Adrenal gland (tissue), 9 donors: ENCODE measurements at regions not wholly inside any gene's neighbourhood (a gene's known extent, or its start where the extent isn't known, plus 50 kb on each side); places are given as distances from the start of the nearest gene placed in this dataset.
"Not testable (repeated sequence)": the region's sequence is repeated elsewhere in the genome, so short reads cannot be mapped to it uniquely, and the experiment has no call there.

Source experiments
- DNase-seq, 7 donors: peaks; one replicate each; pipeline ENCODE4 v3.0.0-alpha.2; 2019 to 2020
- H3K27ac ChIP-seq, 5 donors: fragments of 200-600 bp; sonication (generic) in 4 of 5; 1 replicate in 3 of 5; 2 replicates in 2 of 5; pipeline versions ENCODE4 v1.5.1 to v1.8.0; 2016 to 2020; ENCODE audit warnings: mild to moderate bottlenecking in 1 of 5
- H3K27me3 ChIP-seq: fragments of 200-600 bp; 2 replicates; pipeline ENCODE4 v1.8.0; 2021
- H3K36me3 ChIP-seq, 2 donors: fragments of 200-600 bp; replicated peaks in 1 of 2; 1 replicate in 1 of 2; 2 replicates in 1 of 2; pipeline versions ENCODE4 v1.5.1 to v1.8.0; 2018 to 2022
- H3K4me1 ChIP-seq, 2 donors: fragments of 200-600 bp; replicated peaks in 1 of 2; 1 replicate in 1 of 2; 2 replicates in 1 of 2; pipeline versions ENCODE4 v1.5.1 to v1.8.0; 2018 to 2021
- H3K4me3 ChIP-seq, 4 donors: fragments of 200-600 bp; sonication (generic) in 3 of 4; one replicate each; pipeline ENCODE4 v1.5.1; 2016 to 2018
- H3K9me3 ChIP-seq, 3 donors: fragments of 200-600 bp; sonication (generic) in 1 of 3; replicated peaks in 1 of 3; 1 replicate in 2 of 3; 2 replicates in 1 of 3; pipeline versions ENCODE4 v1.5.1 to v1.8.0; 2016 to 2021
- POLR2A ChIP-seq, 2 donors: fragments of 450-650 bp; IDR thresholded peaks; one replicate each; pipeline ENCODE4 v1.6.1; 2017; ENCODE audit warnings: antibody characterized with exemption in 2 of 2, mild to moderate bottlenecking in 2 of 2, moderate library complexity in 1 of 2
- WGBS, 4 donors: extraction: QIAGEN DNeasy Blood & Tissue Kit in 2 of 4; methylation state at CpG; one replicate each; pipeline versions ENCODE4 v1.1.5 to v1.1.7; 2013 to 2017; 5-methylcytosine and 5-hydroxymethylcytosine counted together
- intact Hi-C, 2 donors: fragments of 100-400 bp; cut with DNase I; formaldehyde crosslinking; loops; one replicate each; pipeline versions ENCODE4 v1.14.1 to v1.15.0; 2022 to 2023
- TF ChIP-seq, protein P1 (sequence below), 6 experiments: fragments of 450-650 bp in 4 of 6; fragments of 200-600 bp in 2 of 6; sonication (generic) in 1 of 6; IDR thresholded peaks; 1 replicate in 5 of 6; 2 replicates in 1 of 6; pipeline versions ENCODE4 v1.5.1 to v1.8.0; 2016 to 2021; ENCODE audit warnings: antibody characterized with exemption in 6 of 6, mild to moderate bottlenecking in 2 of 6, moderate library complexity in 1 of 6
- donor health status: healthy with polysubstance abuse.
- donor health status: Bipolar disorder and iron deficiency.
- donor health status: DM: yes; HTN: yes; CAD: no.
- donor health status: DM: no; HTN: no; CAD: no.
- donor health status: DM: no; HTN: no; CAD: no.

DNA sequence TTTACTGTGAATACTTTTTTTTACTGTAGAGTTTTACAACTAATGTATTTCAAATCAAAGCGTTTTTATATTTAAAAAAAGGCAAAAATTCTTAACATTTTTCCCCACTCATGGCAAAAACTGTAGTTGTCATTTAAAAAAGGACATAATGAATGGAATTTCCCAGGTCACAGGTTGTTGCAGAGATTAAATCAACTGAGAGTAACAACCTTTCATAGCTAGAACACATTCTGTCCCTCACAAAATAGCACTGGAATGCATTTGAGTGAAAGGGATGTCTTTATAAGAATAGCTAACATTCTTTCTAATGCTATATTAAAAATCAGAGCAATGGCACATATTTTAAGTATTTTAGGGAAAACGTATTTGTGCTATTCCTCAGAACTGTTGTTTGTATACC, 1393.3 kb upstream of the ATXN8OS start:
- Histone ChIP-seq H3K4me1 (no peaks in the 10 kb centered on the region), H3K27ac (no peak overlapping the region), H3K36me3 (no peaks in the 10 kb centered on the region), H3K4me3 (no peak overlapping the region), H3K27me3 (no peaks in the 10 kb centered on the region), H3K9me3 (no peaks in the 10 kb centered on the region)
- intact Hi-C loops = no loop called here
- TF ChIP-seq, protein P1, sequence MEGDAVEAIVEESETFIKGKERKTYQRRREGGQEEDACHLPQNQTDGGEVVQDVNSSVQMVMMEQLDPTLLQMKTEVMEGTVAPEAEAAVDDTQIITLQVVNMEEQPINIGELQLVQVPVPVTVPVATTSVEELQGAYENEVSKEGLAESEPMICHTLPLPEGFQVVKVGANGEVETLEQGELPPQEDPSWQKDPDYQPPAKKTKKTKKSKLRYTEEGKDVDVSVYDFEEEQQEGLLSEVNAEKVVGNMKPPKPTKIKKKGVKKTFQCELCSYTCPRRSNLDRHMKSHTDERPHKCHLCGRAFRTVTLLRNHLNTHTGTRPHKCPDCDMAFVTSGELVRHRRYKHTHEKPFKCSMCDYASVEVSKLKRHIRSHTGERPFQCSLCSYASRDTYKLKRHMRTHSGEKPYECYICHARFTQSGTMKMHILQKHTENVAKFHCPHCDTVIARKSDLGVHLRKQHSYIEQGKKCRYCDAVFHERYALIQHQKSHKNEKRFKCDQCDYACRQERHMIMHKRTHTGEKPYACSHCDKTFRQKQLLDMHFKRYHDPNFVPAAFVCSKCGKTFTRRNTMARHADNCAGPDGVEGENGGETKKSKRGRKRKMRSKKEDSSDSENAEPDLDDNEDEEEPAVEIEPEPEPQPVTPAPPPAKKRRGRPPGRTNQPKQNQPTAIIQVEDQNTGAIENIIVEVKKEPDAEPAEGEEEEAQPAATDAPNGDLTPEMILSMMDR (IDR thresholded peaks at IDR 0.05) = no peak
- no peak for TF ChIP-seq POLR2A (IDR thresholded peaks at IDR 0.05)
- no peak for DNase-seq
- WGBS, 4 donors = 50 to 58% (median 55%) methylated on average over 2 of the region's 2 CpGs

DNA sequence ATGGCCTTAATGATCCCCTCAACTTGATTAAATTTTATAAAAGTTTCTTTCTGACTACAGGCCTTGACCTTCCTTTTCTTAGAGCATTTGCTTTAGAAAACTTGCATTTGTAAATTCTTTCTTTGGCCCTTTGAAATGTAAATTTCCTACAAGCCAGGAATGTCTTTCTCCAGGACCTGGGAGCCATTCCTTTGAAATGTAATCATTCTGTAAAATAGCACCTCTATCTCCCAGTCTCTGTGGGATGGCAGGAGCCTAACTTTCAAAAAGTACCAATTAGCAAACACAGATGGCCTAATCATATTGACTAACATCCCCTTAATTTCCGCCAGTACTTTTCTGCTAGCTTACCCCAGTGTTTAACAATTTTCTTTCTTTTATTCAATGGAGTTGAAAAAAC, 1394.2 kb upstream of the ATXN8OS start:
- 90 to 100% (median 94%) methylated on average over 1 of the region's 1 CpG for WGBS, 4 donors
- H3K9me3 ChIP-seq = no peaks in the 10 kb centered on the region
- H3K27ac ChIP-seq = no peak overlapping the region
- no peaks in the 10 kb centered on the region for H3K27me3 ChIP-seq
- H3K4me1 ChIP-seq = no peaks in the 10 kb centered on the region
- TF ChIP-seq POLR2A (IDR thresholded peaks at IDR 0.05) = no peak
- TF ChIP-seq, protein P1 (IDR thresholded peaks at IDR 0.05) = no peak
- H3K4me3 ChIP-seq = no peak overlapping the region
- intact Hi-C loops = no loop called here
- H3K36me3 ChIP-seq = no peaks in the 10 kb centered on the region
- no peak for DNase-seq

DNA sequence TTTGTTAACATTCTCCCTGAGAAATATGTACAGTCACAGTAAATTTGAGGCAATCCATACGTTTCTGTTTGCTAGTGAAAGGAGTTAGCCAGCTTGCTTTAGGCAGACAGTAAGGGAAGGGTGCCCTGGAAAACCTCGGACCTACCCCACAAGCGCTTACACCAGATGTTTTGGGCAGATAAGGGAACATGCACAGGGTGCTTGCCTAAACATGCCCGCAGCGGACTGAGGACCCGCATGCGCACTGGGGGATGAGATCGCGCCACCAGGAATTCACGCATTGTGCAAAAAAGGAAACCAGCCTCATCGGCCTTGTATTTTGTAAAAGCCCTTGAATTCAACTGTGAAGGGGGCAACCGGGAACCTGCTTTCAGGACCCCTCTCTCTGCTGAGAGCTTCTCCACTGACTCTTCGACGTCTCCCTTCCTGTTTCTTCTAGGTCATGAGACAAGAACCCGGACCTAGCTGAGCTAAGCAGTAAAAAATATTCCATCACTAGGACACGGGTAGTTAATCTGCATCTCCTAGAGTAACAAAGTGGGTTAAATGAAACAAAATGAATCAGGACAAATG, 1399.2 kb upstream of the ATXN8OS start:
- Histone ChIP-seq H3K36me3 (no peaks in the 10 kb centered on the region), H3K4me1 (no peaks in the 10 kb centered on the region), H3K27me3 (no peaks in the 10 kb centered on the region), H3K4me3 (no peak overlapping the region), H3K9me3 (no peaks in the 10 kb centered on the region), H3K27ac (no peak overlapping the region)
- 82 to 89% (median 87%) methylated on average over 15 to 16 of the region's 16 CpGs for WGBS, 4 donors
- no peak for TF ChIP-seq POLR2A (IDR thresholded peaks at IDR 0.05)
- TF ChIP-seq, protein P1 (IDR thresholded peaks at IDR 0.05) = no peak
- intact Hi-C loops = no loop called here
- DNase-seq = no peak

DNA sequence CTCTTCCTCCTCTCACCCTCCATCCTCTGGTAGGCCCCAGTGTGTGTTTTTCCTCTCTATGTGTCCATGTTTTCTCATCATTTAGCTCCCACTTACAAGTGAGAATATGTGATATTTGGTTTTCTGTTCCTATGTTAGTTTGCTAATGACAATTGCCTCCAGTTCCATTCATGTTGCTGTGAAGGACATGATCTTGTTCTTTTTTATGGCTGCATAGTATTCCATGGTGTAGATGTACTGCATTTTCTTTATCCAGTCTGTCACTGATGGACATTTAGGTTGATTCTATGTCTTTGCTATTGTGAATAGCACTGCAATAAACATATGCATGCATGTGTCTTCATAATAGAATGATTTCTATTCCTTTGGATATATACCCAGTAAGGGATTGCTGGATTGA, 1401.6 kb upstream of the ATXN8OS start:
- H3K9me3 ChIP-seq, intact Hi-C loops, H3K4me1 ChIP-seq, H3K27me3 ChIP-seq, H3K27ac ChIP-seq, DNase-seq, H3K4me3 ChIP-seq, H3K36me3 ChIP-seq: not testable (repeated sequence)

DNA sequence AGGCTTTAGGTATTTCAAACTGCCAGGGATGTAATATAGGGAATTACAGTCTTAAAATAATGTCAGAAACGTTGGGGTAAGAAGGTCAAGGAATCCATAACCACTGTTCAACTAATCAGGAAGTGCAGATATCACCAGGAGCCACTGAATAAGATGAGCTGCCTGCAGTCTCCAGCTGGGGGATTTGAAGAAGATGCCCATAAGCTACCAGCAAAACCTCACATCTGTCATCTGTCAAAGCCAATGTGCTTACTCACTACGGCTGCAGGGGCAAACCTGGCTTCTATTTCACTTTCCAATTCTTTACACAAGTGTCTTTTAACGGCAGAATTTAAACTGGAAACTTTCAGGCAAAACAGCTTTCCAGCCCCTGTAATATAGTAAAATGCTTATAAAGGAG, 1410.1 kb upstream of the ATXN8OS start:
- 12 to 27% (median 19%) methylated on average over 3 of the region's 3 CpGs for WGBS, 4 donors
- Histone ChIP-seq H3K36me3 (no peaks in the 10 kb centered on the region), H3K4me1 (no peaks in the 10 kb centered on the region), H3K4me3 (no peak overlapping the region), H3K27me3 (no peaks in the 10 kb centered on the region), H3K27ac (no peak overlapping the region), H3K9me3 (no peaks in the 10 kb centered on the region)
- no peak for DNase-seq
- TF ChIP-seq POLR2A (IDR thresholded peaks at IDR 0.05) = no peak
- TF ChIP-seq, protein P1 (IDR thresholded peaks at IDR 0.05) = no peak
- intact Hi-C loops = no loop called here
